ACC112 (cell line): ENCODE measurements at regions not wholly inside any gene's neighbourhood (a gene's known extent, or its start where the extent isn't known, plus 50 kb on each side); places are given as distances from the start of the nearest gene placed in this dataset.

ENCODE experiments used
- H2AFZ ChIP-seq: fragments of 200-600 bp; sonication (generic); one replicate; pipeline ENCODE4 v1.6.0; 2017; ENCODE audit warnings: antibody characterized with exemption, low read length; ENCODE audit not compliant: unreplicated experiment
- H3K27ac ChIP-seq: fragments of 200-600 bp; sonication (generic); 2 replicates; pipeline ENCODE4 v1.5.1; 2014; ENCODE audit warnings: low read depth, mild to moderate bottlenecking, antibody characterized with exemption, low read length, moderate library complexity
- H3K27me3 ChIP-seq: fragments of 200-600 bp; sonication (generic); 2 replicates; pipeline ENCODE4 v1.6.1; 2014; ENCODE audit warnings: mild to moderate bottlenecking, antibody characterized with exemption, low read length, moderate library complexity, mixed read lengths; ENCODE audit not compliant: insufficient read depth
- H3K36me3 ChIP-seq: fragments of 200-600 bp; sonication (generic); 2 replicates; pipeline ENCODE4 v1.6.1; 2016; ENCODE audit warnings: mild to moderate bottlenecking, antibody characterized with exemption, low read length, moderate library complexity, mixed read lengths; ENCODE audit not compliant: insufficient read depth
- H3K4me1 ChIP-seq: fragments of 200-600 bp; sonication (generic); one replicate; pipeline ENCODE4 v1.6.1; 2016; ENCODE audit warnings: low read length, mixed read lengths; ENCODE audit not compliant: insufficient read depth, unreplicated experiment, control insufficient read depth
- H3K4me3 ChIP-seq: fragments of 200-600 bp; sonication (generic); 2 replicates; pipeline ENCODE4 v1.5.1; 2014; ENCODE audit warnings: mild to moderate bottlenecking, low read depth, low read length
- H3K79me2 ChIP-seq: fragments of 200-600 bp; sonication (generic); one replicate; pipeline ENCODE4 v1.6.0; 2016; ENCODE audit warnings: low read length; ENCODE audit not compliant: control insufficient read depth, unreplicated experiment, insufficient read depth

GRCh38 chr15:70410371-70410985 lies 312.8 kb upstream of the TLE3 start:
- no peaks in the 10 kb centered on the region for H3K4me1 ChIP-seq
- no peak overlapping the region for H3K4me3 ChIP-seq
- H3K27me3 ChIP-seq, result peaks cover 42% of the 10 kb centered on the region
- H3K36me3 ChIP-seq, result no peaks in the 10 kb centered on the region
- H2AFZ ChIP-seq, result no peak overlapping the region
- H3K27ac ChIP-seq, result no peak overlapping the region
- H3K79me2 ChIP-seq, result no peaks in the 10 kb centered on the region

- no peaks in the 10 kb centered on the region for H3K4me1 ChIP-seq
- peaks cover 50% of the 10 kb centered on the region for H3K27me3 ChIP-seq
- no peak overlapping the region for H2AFZ ChIP-seq
- no peak overlapping the region for H3K27ac ChIP-seq
- no peaks in the 10 kb centered on the region for H3K36me3 ChIP-seq
- H3K4me3 ChIP-seq, result no peak overlapping the region
- H3K79me2 ChIP-seq, result no peaks in the 10 kb centered on the region
Observed at GRCh38 chr15:70409388-70409787, 311.7 kb upstream of the TLE3 start.

DNA sequence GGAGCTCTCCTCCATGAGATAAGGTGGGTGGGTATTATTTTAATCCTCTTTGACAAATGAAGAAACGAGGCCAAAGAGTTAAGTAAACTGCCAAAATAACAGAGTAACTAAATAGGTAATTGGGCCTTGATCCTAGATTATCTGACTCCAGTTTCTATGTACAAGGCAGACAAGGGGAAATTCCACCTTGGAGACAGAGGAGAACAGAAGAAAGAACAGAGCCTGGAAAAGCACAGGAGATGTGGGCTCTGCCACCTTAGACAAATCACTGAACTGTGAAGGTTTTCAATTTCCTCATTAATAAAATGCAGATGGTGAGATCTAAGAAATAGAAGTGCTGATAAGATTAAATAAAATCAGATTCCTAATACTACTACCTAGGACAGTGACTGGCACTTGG lies 310.2 kb upstream of the TLE3 start:
- H3K4me3 ChIP-seq, result no peak overlapping the region
- no peaks in the 10 kb centered on the region for H3K36me3 ChIP-seq
- H3K27me3 ChIP-seq, result peaks cover 64% of the 10 kb centered on the region

GRCh38 chr15:70407336-70407670 lies 309.6 kb upstream of the TLE3 start:
- no peak overlapping the region for H3K4me3 ChIP-seq
- H3K4me1 ChIP-seq, result no peaks in the 10 kb centered on the region
- no peaks in the 10 kb centered on the region for H3K36me3 ChIP-seq
- no peak overlapping the region for H2AFZ ChIP-seq
- H3K79me2 ChIP-seq, result no peaks in the 10 kb centered on the region
- no peak overlapping the region for H3K27ac ChIP-seq
- H3K27me3 ChIP-seq, result peaks cover 70% of the 10 kb centered on the region

More for the DNA sequence above, 310.2 kb upstream of the TLE3 start:
- Histone ChIP-seq H3K27ac (no peak overlapping the region), H3K79me2 (no peaks in the 10 kb centered on the region), H2AFZ (no peak overlapping the region), H3K4me1 (no peaks in the 10 kb centered on the region)

GRCh38 chr15:70406617-70407335 lies 309.1 kb upstream of the TLE3 start:
- no peaks in the 10 kb centered on the region for H3K36me3 ChIP-seq
- no peak overlapping the region for H2AFZ ChIP-seq
- no peak overlapping the region for H3K27ac ChIP-seq
- H3K27me3 ChIP-seq, result peaks cover 71% of the 10 kb centered on the region
- H3K4me1 ChIP-seq, result peaks cover under 1% of the 10 kb centered on the region
- no peak overlapping the region for H3K4me3 ChIP-seq
- H3K79me2 ChIP-seq, result no peaks in the 10 kb centered on the region

- Histone ChIP-seq H3K36me3 (no peaks in the 10 kb centered on the region), H3K4me3 (no peak overlapping the region), H3K4me1 (peaks cover 3% of the 10 kb centered on the region), H3K79me2 (no peaks in the 10 kb centered on the region), H2AFZ (no peak overlapping the region), H3K27me3 (peaks cover 83% of the 10 kb centered on the region), H3K27ac (no peak overlapping the region)
Observed at GRCh38 chr15:70401709-70402108, 304.0 kb upstream of the TLE3 start.

- Histone ChIP-seq H3K27ac (no peak overlapping the region), H3K4me1 (peaks cover 3% of the 10 kb centered on the region), H3K79me2 (no peaks in the 10 kb centered on the region), H2AFZ (no peak overlapping the region), H3K36me3 (no peaks in the 10 kb centered on the region), H3K4me3 (no peak overlapping the region), H3K27me3 (peaks cover 83% of the 10 kb centered on the region)
Observed at GRCh38 chr15:70400766-70401541, 303.2 kb upstream of the TLE3 start.

DNA sequence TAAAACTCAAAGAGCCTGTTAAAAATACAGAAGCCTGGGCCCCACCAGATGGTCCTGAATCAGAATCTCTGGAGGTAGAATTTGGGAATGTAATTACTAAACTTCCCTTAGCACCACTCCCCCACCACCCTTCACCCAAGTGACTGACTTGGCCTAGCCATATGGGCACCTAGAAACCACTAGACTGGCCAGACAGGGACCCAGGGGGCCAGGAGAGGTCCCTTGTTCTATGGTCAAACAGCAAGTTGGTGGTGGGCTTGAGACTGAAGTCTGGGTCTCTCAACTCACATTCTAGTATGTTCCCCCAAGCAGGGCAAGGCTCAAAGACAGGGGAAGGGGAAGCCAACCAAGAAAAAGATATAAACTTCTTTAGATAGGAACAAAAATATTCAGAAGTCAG lies 301.5 kb upstream of the TLE3 start:
- H3K4me1 ChIP-seq, result peaks cover 3% of the 10 kb centered on the region
- H3K36me3 ChIP-seq, result no peaks in the 10 kb centered on the region
- H2AFZ ChIP-seq, result no peak overlapping the region
- no peaks in the 10 kb centered on the region for H3K79me2 ChIP-seq
- H3K27me3 ChIP-seq, result peaks cover 85% of the 10 kb centered on the region
- H3K4me3 ChIP-seq, result no peak overlapping the region
- no peak overlapping the region for H3K27ac ChIP-seq

- Histone ChIP-seq H3K36me3 (no peaks in the 10 kb centered on the region), H2AFZ (no peak overlapping the region), H3K4me1 (peaks cover 3% of the 10 kb centered on the region), H3K79me2 (no peaks in the 10 kb centered on the region), H3K4me3 (no peak overlapping the region), H3K27me3 (peaks cover 84% of the 10 kb centered on the region), H3K27ac (no peak overlapping the region)
Observed at GRCh38 chr15:70398694-70399093, 301.0 kb upstream of the TLE3 start.

GRCh38 chr15:70396807-70397206 lies 299.1 kb upstream of the TLE3 start:
- H2AFZ ChIP-seq, result no peak overlapping the region
- no peak overlapping the region for H3K4me3 ChIP-seq
- peaks cover 66% of the 10 kb centered on the region for H3K27me3 ChIP-seq
- no peak overlapping the region for H3K27ac ChIP-seq
- peaks cover 6% of the 10 kb centered on the region for H3K4me1 ChIP-seq
- no peaks in the 10 kb centered on the region for H3K36me3 ChIP-seq
- H3K79me2 ChIP-seq, result no peaks in the 10 kb centered on the region

DNA sequence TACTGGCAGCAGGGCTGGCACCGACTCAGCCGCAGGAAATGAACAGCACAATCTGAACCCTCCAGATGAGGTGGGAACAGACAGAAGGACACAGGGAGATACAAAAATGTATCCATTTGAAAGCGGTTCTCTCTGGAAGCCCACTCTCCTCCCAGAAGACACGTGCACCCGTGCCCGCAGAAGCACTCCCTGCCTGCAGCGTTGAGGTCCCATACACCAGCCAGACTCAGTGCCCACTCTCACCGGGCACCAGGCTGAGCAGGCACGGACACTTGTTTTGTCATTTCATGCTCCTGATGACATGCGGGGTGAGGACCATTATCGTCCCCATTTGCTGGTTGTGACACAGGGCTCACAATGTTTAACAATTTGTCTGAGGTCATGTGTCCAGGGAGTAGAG lies 297.4 kb upstream of the TLE3 start:
- Histone ChIP-seq H3K4me1 (peaks cover 4% of the 10 kb centered on the region), H3K4me3 (no peak overlapping the region), H3K36me3 (no peaks in the 10 kb centered on the region), H3K79me2 (no peaks in the 10 kb centered on the region), H3K27me3 (peaks cover 51% of the 10 kb centered on the region), H3K27ac (no peak overlapping the region), H2AFZ (no peak overlapping the region)
